GM19324 (cell line): ENCODE measurements at regions not wholly inside any gene's neighbourhood (a gene's known extent, or its start where the extent isn't known, plus 50 kb on each side); places are given as distances from the start of the nearest gene placed in this dataset.
"Not testable (repeated sequence)": the region's sequence is repeated elsewhere in the genome, so short reads cannot be mapped to it uniquely, and the experiment has no call there.

Experiments used
- ATAC-seq: cut with Tn5 transposase; IDR thresholded peaks from one replicate; pipeline ENCODE4 v1.9.1; 2021; ENCODE audit warnings: mild to moderate bottlenecking, moderate library complexity; ENCODE audit not compliant: unreplicated experiment, low FRiP score

DNA sequence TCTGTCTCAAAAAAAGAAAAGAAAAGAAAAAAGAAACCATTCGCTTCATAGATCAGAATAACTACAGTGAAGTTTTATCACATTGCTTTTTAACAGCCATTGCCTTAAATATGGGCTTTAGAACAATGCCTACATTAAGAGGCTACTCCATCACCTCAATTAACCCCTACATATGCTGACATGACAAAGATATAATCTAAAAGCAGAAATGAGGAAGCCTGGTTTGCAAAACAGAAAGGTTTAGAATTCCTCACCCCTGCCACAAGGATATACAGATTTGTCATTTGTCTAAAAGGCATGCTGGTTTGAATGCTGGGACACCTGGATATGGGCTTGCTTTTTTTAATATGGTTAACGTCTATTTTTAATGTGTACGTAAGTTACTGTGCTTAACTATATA is 1353.0 kb upstream of the C9orf72 start:
- no peak for ATAC-seq

- no peak for ATAC-seq
Measured at GRCh38 chr9:28927691-28928090, 1354.4 kb upstream of the C9orf72 start.

GRCh38 chr9:28929433-28929832 is 1356.2 kb upstream of the C9orf72 start:
- ATAC-seq: no peak

DNA sequence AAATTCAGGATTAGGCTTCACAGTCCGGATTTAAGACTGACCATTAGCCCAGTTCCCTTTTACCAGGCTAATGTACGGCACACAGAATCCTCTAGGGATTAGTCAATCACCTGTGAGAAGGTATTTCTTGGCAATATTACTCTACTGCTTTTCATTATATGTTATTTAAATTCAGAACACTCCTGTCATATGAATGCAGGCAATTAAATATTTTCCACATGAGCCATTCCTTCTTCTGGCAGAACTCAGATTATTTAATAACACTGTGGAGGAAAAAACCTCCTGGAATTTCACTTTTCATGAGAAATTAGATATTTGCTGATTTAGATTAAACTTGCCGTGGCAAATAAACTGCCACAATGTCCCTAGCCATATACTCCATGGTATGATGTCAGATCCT is 1357.5 kb upstream of the C9orf72 start:
- no peak for ATAC-seq

- ATAC-seq: no peak
Measured at GRCh38 chr9:28934111-28934510, 1360.8 kb upstream of the C9orf72 start.

DNA sequence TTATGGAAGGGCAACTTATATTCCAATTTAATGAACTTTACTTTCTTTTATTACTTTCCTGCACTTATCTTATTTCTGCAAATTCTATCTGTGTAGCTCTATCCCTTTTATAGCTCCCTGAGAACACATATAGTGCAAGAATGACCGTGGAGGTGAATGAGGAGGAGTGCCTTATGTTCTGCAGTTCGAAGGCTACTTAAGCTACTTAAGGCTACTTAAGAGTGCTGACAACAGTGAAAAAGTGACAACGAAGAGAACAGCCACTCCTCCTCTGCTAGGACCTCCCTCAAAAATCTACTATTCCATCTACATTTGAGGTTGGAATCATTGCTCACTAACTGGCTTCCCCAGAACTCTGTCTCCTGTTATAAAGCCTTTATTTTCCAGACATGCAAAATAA is 1365.7 kb upstream of the C9orf72 start:
- ATAC-seq: no peak

GRCh38 chr9:28941856-28942255 is 1368.6 kb upstream of the C9orf72 start:
- no peak for ATAC-seq

GRCh38 chr9:28942941-28943340 is 1369.7 kb upstream of the C9orf72 start:
- ATAC-seq: no peak

- no peak for ATAC-seq
Measured at GRCh38 chr9:28946648-28947047, 1373.4 kb upstream of the C9orf72 start.

- no peak for ATAC-seq
Measured at GRCh38 chr9:28951945-28952344, 1378.7 kb upstream of the C9orf72 start.

GRCh38 chr9:28956116-28956880 is 1383.0 kb upstream of the C9orf72 start:
- ATAC-seq: no peak

GRCh38 chr9:28960602-28961001 is 1387.3 kb upstream of the C9orf72 start:
- no peak for ATAC-seq

- ATAC-seq: no peak
Measured at GRCh38 chr9:28961623-28962022, 1388.3 kb upstream of the C9orf72 start.

GRCh38 chr9:28967226-28967625 is 1393.9 kb upstream of the C9orf72 start:
- no peak for ATAC-seq

GRCh38 chr9:28970241-28970654 is 1397.0 kb upstream of the C9orf72 start:
- ATAC-seq: no peak

DNA sequence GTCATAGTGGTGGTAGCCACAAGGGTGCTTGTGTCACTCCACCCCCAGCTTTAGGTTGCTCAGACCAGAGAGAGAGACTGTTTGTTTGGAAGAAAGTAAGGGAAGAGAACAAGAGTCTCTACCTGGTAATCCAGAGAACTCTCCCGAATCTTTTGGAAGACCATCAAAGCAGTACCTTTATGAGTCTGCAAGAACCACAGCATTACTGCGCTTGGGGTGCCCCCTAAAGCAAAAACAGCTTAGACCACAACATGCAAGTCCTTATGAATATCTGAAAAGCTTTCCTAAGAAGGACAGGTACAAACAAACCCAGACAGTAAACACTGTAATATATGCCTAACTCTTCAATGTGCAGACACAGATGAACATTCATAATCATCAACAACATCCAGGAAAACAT is 1398.6 kb upstream of the C9orf72 start:
- ATAC-seq: no peak

- ATAC-seq: no peak
Measured at GRCh38 chr9:28976250-28976649, 1403.0 kb upstream of the C9orf72 start.

GRCh38 chr9:28976684-28977083 is 1403.4 kb upstream of the C9orf72 start:
- ATAC-seq: no peak

DNA sequence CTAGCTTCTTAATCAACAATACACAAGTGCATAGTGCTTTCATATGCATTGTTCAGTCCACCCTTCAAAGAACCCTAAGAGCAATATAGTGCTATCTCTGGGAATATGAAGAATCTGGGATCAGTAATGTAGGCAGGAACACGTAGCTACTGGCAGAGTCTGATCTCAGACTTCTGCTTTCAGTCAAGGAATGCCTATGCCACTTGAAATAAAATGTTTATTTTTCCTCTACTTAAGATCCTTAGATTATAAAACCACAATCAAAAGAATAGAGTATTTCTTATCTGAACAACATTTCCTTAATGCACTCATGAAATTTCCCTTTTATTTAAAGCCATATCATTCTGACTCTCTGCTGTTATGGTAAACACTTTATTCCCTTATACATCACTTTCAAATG is 1407.8 kb upstream of the C9orf72 start:
- ATAC-seq: no peak

DNA sequence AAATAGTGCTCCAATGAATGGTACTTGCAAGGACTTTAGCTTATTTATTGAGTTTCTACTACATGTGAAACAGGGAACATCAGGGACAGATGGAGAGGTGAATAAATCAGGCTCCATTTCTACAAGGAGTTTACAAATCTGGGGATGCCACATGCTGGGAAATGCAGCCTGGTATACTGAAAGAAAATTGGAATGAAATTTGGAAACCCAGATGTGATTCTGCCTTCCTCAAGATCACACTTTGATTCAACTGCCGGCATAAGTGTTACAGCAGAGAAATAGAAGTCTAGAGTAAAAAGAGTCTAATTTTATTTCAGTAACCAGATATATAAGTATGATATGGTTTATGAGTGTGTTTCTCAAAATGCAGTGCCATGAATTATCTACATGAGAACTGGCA is 1408.4 kb upstream of the C9orf72 start:
- no peak for ATAC-seq

- no peak for ATAC-seq
Measured at GRCh38 chr9:28984016-28984415, 1410.7 kb upstream of the C9orf72 start.

DNA sequence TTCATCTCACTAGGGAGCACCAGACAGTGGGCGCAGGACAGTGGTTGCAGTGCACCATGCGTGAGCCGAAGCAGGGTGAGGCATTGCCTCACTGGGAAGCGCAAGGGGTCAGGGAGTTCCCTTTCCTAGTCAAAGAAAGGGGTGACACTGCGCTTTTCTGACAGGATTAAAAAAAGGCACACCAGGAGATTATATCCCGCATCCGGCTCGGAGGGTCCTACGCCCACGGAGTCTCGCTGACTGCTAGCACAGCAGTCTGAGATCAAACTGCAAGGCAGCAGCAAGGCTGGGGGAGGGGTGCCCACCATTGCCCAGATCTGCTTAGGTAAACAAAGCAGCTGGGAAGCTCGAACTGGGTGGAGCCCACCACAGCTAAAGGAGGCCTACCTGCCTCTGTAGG is 1416.7 kb upstream of the C9orf72 start:
- not testable (repeated sequence) for ATAC-seq

DNA sequence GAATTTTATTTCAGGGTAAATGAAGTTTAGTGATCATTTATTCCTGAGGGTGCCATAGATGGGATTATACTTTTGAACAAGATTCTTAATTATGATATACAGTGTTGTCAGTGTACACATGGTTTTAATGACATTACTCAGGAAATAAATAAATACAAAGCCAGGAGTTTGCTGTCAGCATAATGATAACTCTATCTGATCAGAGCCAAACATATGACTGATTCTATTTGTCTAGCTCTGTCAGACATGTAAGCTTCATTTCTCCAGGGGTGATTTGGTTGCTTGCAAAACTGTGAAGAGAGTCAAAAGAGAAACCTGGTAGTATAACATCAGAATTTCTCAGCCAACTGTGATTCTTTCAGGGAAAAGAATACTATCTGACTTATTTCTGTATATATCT is 1425.8 kb upstream of the C9orf72 start:
- no peak for ATAC-seq
